ENCODE measurements at regions not wholly inside any gene's neighbourhood (a gene's known extent, or its start where the extent isn't known, plus 50 kb on each side); places are given as distances from the start of the nearest gene placed in this dataset.

- no peak for TF ChIP-seq CTCF (conservative IDR thresholded peaks at IDR 0.05)
- H3K27ac ChIP-seq: no peak overlapping the region
Measured at GRCh38 chrX:25534091-25534490, 518.3 kb upstream of the ARX start.

- H3K27ac ChIP-seq: no peak overlapping the region
- no peak for TF ChIP-seq CTCF (conservative IDR thresholded peaks at IDR 0.05)
Measured at GRCh38 chrX:25536307-25536970, 520.7 kb upstream of the ARX start.

- no peak overlapping the region for H3K27ac ChIP-seq
- no peak for TF ChIP-seq CTCF (conservative IDR thresholded peaks at IDR 0.05)
Measured at GRCh38 chrX:25537699-25538098, 521.9 kb upstream of the ARX start.

- no peak for TF ChIP-seq CTCF (conservative IDR thresholded peaks at IDR 0.05)
- H3K27ac ChIP-seq: no peak overlapping the region
Measured at GRCh38 chrX:25544641-25545040, 528.9 kb upstream of the ARX start.

- no peak for TF ChIP-seq CTCF (conservative IDR thresholded peaks at IDR 0.05)
- H3K27ac ChIP-seq: no peak overlapping the region
Measured at GRCh38 chrX:25548811-25549210, 533.0 kb upstream of the ARX start.

- no peak overlapping the region for H3K27ac ChIP-seq
- TF ChIP-seq CTCF (conservative IDR thresholded peaks at IDR 0.05): no peak
Measured at GRCh38 chrX:25555521-25555920, 539.8 kb upstream of the ARX start.

- TF ChIP-seq CTCF (conservative IDR thresholded peaks at IDR 0.05): no peak
- no peak overlapping the region for H3K27ac ChIP-seq
Measured at GRCh38 chrX:25558137-25558536, 542.4 kb upstream of the ARX start.

All from VCaP (cell line).